A549 (cell line): ENCODE measurements at regions not wholly inside any gene's neighbourhood (a gene's known extent, or its start where the extent isn't known, plus 50 kb on each side); places are given as distances from the start of the nearest gene placed in this dataset.

Source experiments
- CEBPB ChIP-seq, 2 experiments: fragments of >200 bp in 1 of 2; sonication (Bioruptor Twin) in 1 of 2; formaldehyde crosslinking in 1 of 2; IDR thresholded peaks; 2 replicates each; pipeline ENCODE4 v1.6.1; 2012 to 2016
- CTCF ChIP-seq: fragments of >200 bp; sonication (Bioruptor Twin); formaldehyde crosslinking; IDR thresholded peaks from 3 replicates; pipeline ENCODE4 v1.5.1; 2016
- EHMT2 ChIP-seq: fragments of 200-600 bp; sonication (generic); IDR thresholded peaks from 2 replicates; pipeline ENCODE4 v1.6.1; 2016; ENCODE audit warnings: antibody characterized with exemption, low read depth, mild to moderate bottlenecking, moderate library complexity
- HMGXB4 ChIP-seq: fragments of 250-450 bp; sonication (Bioruptor Pico); IDR thresholded peaks from 2 replicates; pipeline ENCODE4 v1.5.0; 2021; ENCODE audit warnings: mild to moderate bottlenecking, moderate library complexity, borderline replicate concordance
- JUN ChIP-seq, 2 experiments: fragments of >200 bp; sonication (Bioruptor Twin); formaldehyde crosslinking; IDR thresholded peaks; 2 replicates in 1 of 2; 3 replicates in 1 of 2; pipeline ENCODE4 v1.6.1; 2016 to 2017
- JUNB ChIP-seq: fragments of >200 bp; sonication (Bioruptor Twin); formaldehyde crosslinking; IDR thresholded peaks from 2 replicates; pipeline ENCODE4 v1.6.1; 2016
- MAFK ChIP-seq: fragments of 450-650 bp; IDR thresholded peaks from 2 replicates; pipeline ENCODE4 v1.6.1; 2014; ENCODE audit not compliant: partially characterized antibody
- POLR2A ChIP-seq: IDR thresholded peaks from 2 replicates; pipeline ENCODE4 v1.6.1; 2012; ENCODE audit warnings: mild to moderate bottlenecking, low read length
- REST ChIP-seq: fragments of 200-600 bp; sonication (generic); IDR thresholded peaks from 2 replicates; pipeline ENCODE4 v1.6.1; 2016; ENCODE audit warnings: antibody characterized with exemption, mild to moderate bottlenecking, moderate library complexity
- ZFP36 ChIP-seq: fragments of 450-650 bp; IDR thresholded peaks from 2 replicates; pipeline ENCODE4 v1.6.1; 2014; ENCODE audit warnings: borderline replicate concordance; ENCODE audit not compliant: partially characterized antibody

- no peak for TF ChIP-seq CTCF
- no peak for TF ChIP-seq MAFK
- no peak for TF ChIP-seq POLR2A
- TF ChIP-seq ZFP36, result no peak
- TF ChIP-seq CEBPB (IDR thresholded peaks at IDR 0.05), result no peak
- TF ChIP-seq EHMT2, result no peak
- no peak for TF ChIP-seq HMGXB4 (CRISPR knock-in tag)
- no peak for TF ChIP-seq JUNB
- no peak for TF ChIP-seq REST
- no peak for TF ChIP-seq JUN (IDR thresholded peaks at IDR 0.05)
These were observed 192.2 kb upstream of the FBXO11 start for GRCh38 chr2:48098539-48098938.
